ENCODE measurements at regions not wholly inside any gene's neighbourhood (a gene's known extent, or its start where the extent isn't known, plus 50 kb on each side); places are given as distances from the start of the nearest gene placed in this dataset.
A peak's percentile ranks its signal among the peaks of the same experiment; 100 is the strongest.

DNA sequence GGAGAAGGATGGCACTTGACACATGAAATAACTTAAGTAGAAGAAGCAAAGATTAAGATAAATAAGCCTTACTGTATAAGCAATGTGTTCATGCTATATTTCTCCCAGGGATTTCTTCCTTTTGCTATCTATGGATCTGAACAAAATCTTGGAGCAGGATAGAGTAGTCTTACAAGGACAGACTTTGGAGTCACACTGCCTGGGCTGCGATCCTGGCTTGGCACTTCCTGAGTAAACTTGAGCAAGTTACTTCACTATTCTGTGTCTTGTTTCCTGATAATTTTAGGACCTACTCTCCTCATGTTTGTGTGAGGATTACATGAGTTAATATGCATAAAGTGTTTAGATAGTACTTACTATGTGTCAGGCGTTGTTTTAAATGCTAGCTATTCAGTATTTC, 340.0 kb upstream of the MAOA start:
- no peaks in the 10 kb centered on the region for H3K36me3 ChIP-seq (replicated peaks; ENCODE audit: low read depth, low read length)
- no peak overlapping the region for H3K9ac ChIP-seq (ENCODE audit: low read length)
- no peak overlapping the region for H3K4me2 ChIP-seq (ENCODE audit: low read length)
- H3K79me2 ChIP-seq (ENCODE audit: low read length) = no peaks in the 10 kb centered on the region
- no peak overlapping the region for H2AFZ ChIP-seq (ENCODE audit: low read depth, low read length)
- no peaks in the 10 kb centered on the region for H3K4me1 ChIP-seq (ENCODE audit: low read length)
- no peak for TF ChIP-seq CTCF (IDR thresholded peaks at IDR 0.05; ENCODE audit: low read depth, low read length)
- TF ChIP-seq EZH2phosphoT487 (IDR thresholded peaks at IDR 0.05; ENCODE audit: low read depth) = no peak
- no peak overlapping the region for H3K27ac ChIP-seq (ENCODE audit: low read length)
- no peaks in the 10 kb centered on the region for H4K20me1 ChIP-seq (ENCODE audit: insufficient read depth, low read length)
- no peaks in the 10 kb centered on the region for H3K9me3 ChIP-seq (ENCODE audit: insufficient read depth, low read length)
- no peaks in the 10 kb centered on the region for H3K27me3 ChIP-seq (ENCODE audit: low read depth, low read length)
- no peak overlapping the region for H3K4me3 ChIP-seq (ENCODE audit: low read length)

- H3K27me3 ChIP-seq (ENCODE audit: low read depth, low read length) = no peaks in the 10 kb centered on the region
- TF ChIP-seq CTCF (IDR thresholded peaks at IDR 0.05; ENCODE audit: low read depth, low read length) (no peak), EZH2phosphoT487 (IDR thresholded peaks at IDR 0.05; ENCODE audit: low read depth) (no peak)
- H3K27ac ChIP-seq (ENCODE audit: low read length) = no peak overlapping the region
- no peaks in the 10 kb centered on the region for H3K79me2 ChIP-seq (ENCODE audit: low read length)
- no peak overlapping the region for H3K9ac ChIP-seq (ENCODE audit: low read length)
- H3K4me1 ChIP-seq (ENCODE audit: low read length) = no peaks in the 10 kb centered on the region
- no peaks in the 10 kb centered on the region for H4K20me1 ChIP-seq (ENCODE audit: insufficient read depth, low read length)
- H3K4me2 ChIP-seq (ENCODE audit: low read length) = no peak overlapping the region
- no peaks in the 10 kb centered on the region for H3K36me3 ChIP-seq (replicated peaks; ENCODE audit: low read depth, low read length)
- H3K4me3 ChIP-seq (ENCODE audit: low read length) = no peak overlapping the region
- no peak overlapping the region for H2AFZ ChIP-seq (ENCODE audit: low read depth, low read length)
- no peaks in the 10 kb centered on the region for H3K9me3 ChIP-seq (ENCODE audit: insufficient read depth, low read length)
Measured at GRCh38 chrX:43317378-43317777, 338.7 kb upstream of the MAOA start.

DNA sequence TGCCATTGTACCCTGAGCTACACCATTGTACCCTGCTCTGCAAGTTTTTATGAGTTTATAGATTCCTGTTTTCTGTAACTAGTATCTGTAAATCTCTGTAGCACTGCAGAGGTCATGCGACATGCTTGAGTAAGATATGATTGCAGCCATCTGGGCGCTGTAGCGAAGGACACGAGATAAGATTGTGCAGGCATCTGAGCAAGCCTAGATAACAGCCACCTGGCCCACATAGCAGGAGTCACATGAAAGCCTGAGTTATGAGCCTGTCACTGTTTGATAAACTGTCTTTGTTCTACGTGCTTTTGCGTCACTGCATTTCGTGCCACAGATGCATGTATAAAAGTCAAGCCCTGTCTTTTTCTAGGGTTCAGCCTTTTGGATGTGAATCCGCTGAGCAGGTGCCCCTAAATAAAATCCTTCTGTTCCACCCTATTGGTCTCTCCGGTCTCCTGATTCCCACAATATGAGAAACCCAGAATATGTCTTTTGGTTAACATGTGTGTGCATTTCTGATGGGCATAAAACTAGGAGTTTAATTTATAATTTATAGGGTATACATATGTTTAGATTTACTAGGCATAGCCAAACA, 327.6 kb upstream of the MAOA start:
- H3K27ac ChIP-seq (ENCODE audit: low read length) = no peak overlapping the region
- no peaks in the 10 kb centered on the region for H3K36me3 ChIP-seq (replicated peaks; ENCODE audit: low read depth, low read length)
- no peak for TF ChIP-seq EZH2phosphoT487 (IDR thresholded peaks at IDR 0.05; ENCODE audit: low read depth)
- no peak for TF ChIP-seq CTCF (IDR thresholded peaks at IDR 0.05; ENCODE audit: low read depth, low read length)
- no peak overlapping the region for H3K9ac ChIP-seq (ENCODE audit: low read length)
- no peaks in the 10 kb centered on the region for H4K20me1 ChIP-seq (ENCODE audit: insufficient read depth, low read length)
- H3K4me3 ChIP-seq (ENCODE audit: low read length) = no peak overlapping the region
- no peak overlapping the region for H3K4me2 ChIP-seq (ENCODE audit: low read length)
- H3K9me3 ChIP-seq (ENCODE audit: insufficient read depth, low read length) = no peaks in the 10 kb centered on the region
- no peaks in the 10 kb centered on the region for H3K27me3 ChIP-seq (ENCODE audit: low read depth, low read length)
- no peak overlapping the region for H2AFZ ChIP-seq (ENCODE audit: low read depth, low read length)
- H3K79me2 ChIP-seq (ENCODE audit: low read length) = no peaks in the 10 kb centered on the region
- no peaks in the 10 kb centered on the region for H3K4me1 ChIP-seq (ENCODE audit: low read length)

- no peaks in the 10 kb centered on the region for H3K27me3 ChIP-seq (ENCODE audit: low read depth, low read length)
- peak; percentile 45 for TF ChIP-seq CTCF (IDR thresholded peaks at IDR 0.05; ENCODE audit: low read depth, low read length)
- no peak for TF ChIP-seq EZH2phosphoT487 (IDR thresholded peaks at IDR 0.05; ENCODE audit: low read depth)
Measured at GRCh38 chrX:43333543-43333942, 322.6 kb upstream of the MAOA start.

More at GRCh38 chrX:43333543-43333942, 322.6 kb upstream of the MAOA start:
- Histone ChIP-seq H3K9ac (ENCODE audit: low read length) (no peak overlapping the region), H3K27ac (ENCODE audit: low read length) (no peak overlapping the region), H3K79me2 (ENCODE audit: low read length) (no peaks in the 10 kb centered on the region), H4K20me1 (ENCODE audit: insufficient read depth, low read length) (no peaks in the 10 kb centered on the region), H3K36me3 (replicated peaks; ENCODE audit: low read depth, low read length) (no peaks in the 10 kb centered on the region), H2AFZ (ENCODE audit: low read depth, low read length) (no peak overlapping the region), H3K4me2 (ENCODE audit: low read length) (no peak overlapping the region), H3K4me3 (ENCODE audit: low read length) (no peak overlapping the region), H3K9me3 (ENCODE audit: insufficient read depth, low read length) (no peaks in the 10 kb centered on the region), H3K4me1 (ENCODE audit: low read length) (no peaks in the 10 kb centered on the region)
